Naive thymus-derived CD4-positive, alpha-beta T cell (primary cell): ENCODE measurements at regions not wholly inside any gene's neighbourhood (a gene's known extent, or its start where the extent isn't known, plus 50 kb on each side); places are given as distances from the start of the nearest gene placed in this dataset.

Experiments
- ATAC-seq: fragments of 150-1000 bp; cut with Tn5 transposase; 2 replicates; pipeline ENCODE4 v1.10.0; 2021; ENCODE audit warnings: mild to moderate bottlenecking, moderate library complexity
- CTCF ChIA-PET: fragments of 350-600 bp; sonication (Branson Sonifier 250); formaldehyde crosslinking; loops from one replicate; lab custom pipeline; 2021; ENCODE audit warnings: antibody characterized with exemption; lab: Charles Lee
- POLR2A ChIA-PET: fragments of 350-600 bp; sonication (Branson Sonifier 250); formaldehyde crosslinking; loops from one replicate; lab custom pipeline; 2021; ENCODE audit warnings: antibody characterized with exemption, inconsistent platforms; lab: Charles Lee
- DNase-seq, 9 donors: peaks; one replicate each; pipeline versions ENCODE4 v3.0.0 to v3.0.0-alpha.2; 2020 to 2022; ENCODE audit warnings: mixed read lengths in 1 of 9
- H3K27ac ChIP-seq: one replicate; pipeline ENCODE4 v1.7.0; 2013; ENCODE audit warnings: mild to moderate bottlenecking, low read depth, low read length, moderate library complexity
- H3K27me3 ChIP-seq, 2 donors: one replicate each; pipeline ENCODE4 v1.7.0; 2013; ENCODE audit warnings: low read length in 2 of 2, mild to moderate bottlenecking in 2 of 2, moderate library complexity in 2 of 2; ENCODE audit not compliant: control insufficient read depth in 2 of 2, insufficient read depth in 2 of 2
- H3K36me3 ChIP-seq, 3 experiments: 1 replicate in 2 of 3; 2 replicates in 1 of 3; pipeline ENCODE4 v1.7.0; 2013; ENCODE audit warnings: low read length in 3 of 3, mild to moderate bottlenecking in 3 of 3, moderate library complexity in 1 of 3; ENCODE audit not compliant: insufficient read depth in 3 of 3, control insufficient read depth in 2 of 3
- H3K4me1 ChIP-seq, 2 donors: one replicate each; pipeline ENCODE4 v1.7.0; 2013; ENCODE audit warnings: low read length in 2 of 2, mild to moderate bottlenecking in 2 of 2, moderate library complexity in 1 of 2; ENCODE audit not compliant: control insufficient read depth in 2 of 2, insufficient read depth in 2 of 2
- H3K4me3 ChIP-seq: 2 replicates; pipeline ENCODE4 v1.7.0; 2013; ENCODE audit warnings: mild to moderate bottlenecking, low read length
- H3K9me3 ChIP-seq, 3 experiments: 1 replicate in 2 of 3; 2 replicates in 1 of 3; pipeline ENCODE4 v1.7.0; 2013; ENCODE audit warnings: low read length in 3 of 3; ENCODE audit not compliant: control insufficient read depth in 2 of 3
- H3K27ac Mint-ChIP-seq, 9 donors: one replicate each; pipeline ENCODE4 v1.8.0; 2020 to 2022; ENCODE audit warnings: mixed read lengths in 9 of 9, mild to moderate bottlenecking in 8 of 9, moderate library complexity in 5 of 9, inconsistent platforms in 2 of 9
- H3K27me3 Mint-ChIP-seq, 5 donors: one replicate each; pipeline ENCODE4 v1.8.0; 2021 to 2022; ENCODE audit warnings: mixed read lengths in 5 of 5, mild to moderate bottlenecking in 1 of 5
- H3K36me3 Mint-ChIP-seq, 5 donors: one replicate each; pipeline ENCODE4 v1.8.0; 2020 to 2022; ENCODE audit warnings: mixed read lengths in 5 of 5, mild to moderate bottlenecking in 3 of 5, inconsistent platforms in 1 of 5
- H3K4me1 Mint-ChIP-seq, 7 donors: one replicate each; pipeline ENCODE4 v1.8.0; 2020 to 2022; ENCODE audit warnings: mixed read lengths in 7 of 7, mild to moderate bottlenecking in 3 of 7, inconsistent platforms in 1 of 7
- H3K4me3 Mint-ChIP-seq, 10 donors: one replicate each; pipeline ENCODE4 v1.8.0; 2020 to 2022; ENCODE audit warnings: mild to moderate bottlenecking in 10 of 10, mixed read lengths in 10 of 10, moderate library complexity in 6 of 10, inconsistent platforms in 2 of 10
- H3K9me3 Mint-ChIP-seq, 11 donors: one replicate each; pipeline ENCODE4 v1.8.0; 2020 to 2022; ENCODE audit warnings: mixed read lengths in 11 of 11, mild to moderate bottlenecking in 4 of 11, inconsistent platforms in 1 of 11, moderate library complexity in 1 of 11
- intact Hi-C, 2 donors: fragments of 100-400 bp; cut with micrococcal nuclease; formaldehyde crosslinking; loops; one replicate each; pipeline ENCODE4 v1.15.1; 2023

GRCh38 chr9:74122661-74123060 lies 374.5 kb upstream of the RORB start:
- Histone ChIP-seq H3K36me3 (no peaks in the 10 kb centered on the region), H3K27ac (no peak overlapping the region), H3K9me3 (no peaks in the 10 kb centered on the region), H3K4me3 (no peak overlapping the region), H3K27me3 (no peaks in the 10 kb centered on the region), H3K4me1 (no peaks in the 10 kb centered on the region)
- no peak for ATAC-seq
- Mint-ChIP-seq H3K27me3 (no peaks in the 10 kb centered on the region), H3K9me3 (peaks cover 0 to 14% (median 3%) of the 10 kb centered on the region in 11 donors), H3K4me3 (no peak overlapping the region), H3K27ac (peak overlapping the region in 1 of 9 donors; percentile 50), H3K36me3 (no peaks in the 10 kb centered on the region), H3K4me1 (peaks cover 0 to 10% (median 0%) of the 10 kb centered on the region in 7 donors)
- ChIA-PET CTCF (no interaction called here), POLR2A (no interaction called here)
- DNase-seq = peak in 1 of 9 donors; percentile 22
- intact Hi-C loops = loop anchor here in 1 of 2 donors (10.0 kb wide), 1 partner anchor 252 kb away; no protein-coding TSS in a partner anchor

DNA sequence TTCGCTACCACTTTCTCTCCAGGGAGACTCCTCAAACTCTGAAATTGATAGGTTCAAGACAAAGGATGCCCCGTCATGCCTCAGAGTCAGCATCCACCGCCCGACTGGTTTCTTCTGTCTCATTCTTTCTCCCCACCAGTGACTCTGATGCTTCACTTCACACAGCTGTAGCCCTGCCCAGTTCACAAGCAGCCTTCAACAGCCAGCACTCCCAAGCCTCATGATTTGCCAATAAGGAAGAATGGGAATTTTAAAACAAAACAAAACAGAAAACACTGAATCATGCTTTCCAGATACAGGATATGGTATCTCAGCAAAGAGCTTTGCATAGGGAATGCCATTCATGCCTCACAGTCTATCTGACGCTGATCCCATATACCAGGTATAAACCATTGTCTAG lies 371.2 kb upstream of the RORB start:
- no peaks in the 10 kb centered on the region for H3K9me3 ChIP-seq
- H3K36me3 ChIP-seq = no peaks in the 10 kb centered on the region
- H3K4me3 ChIP-seq = no peak overlapping the region
- H3K27me3 ChIP-seq = no peaks in the 10 kb centered on the region
- H3K27me3 Mint-ChIP-seq = no peaks in the 10 kb centered on the region
- no peak overlapping the region for H3K4me3 Mint-ChIP-seq
- intact Hi-C loops = loop anchor here in 1 of 2 donors (10.0 kb wide), 1 partner anchor 249 kb away; no protein-coding TSS in a partner anchor
- H3K4me1 ChIP-seq = no peaks in the 10 kb centered on the region
- ChIA-PET CTCF (no interaction called here), POLR2A (no interaction called here)
- H3K36me3 Mint-ChIP-seq = no peaks in the 10 kb centered on the region
- H3K4me1 Mint-ChIP-seq = peaks cover 0 to 8% (median 0%) of the 10 kb centered on the region in 7 donors
- ATAC-seq (no peak), DNase-seq (no peak)
- peaks cover 0 to 8% (median 4%) of the 10 kb centered on the region in 11 donors for H3K9me3 Mint-ChIP-seq
- no peak overlapping the region for H3K27ac ChIP-seq
- no peak overlapping the region for H3K27ac Mint-ChIP-seq

GRCh38 chr9:74132986-74133385 lies 364.1 kb upstream of the RORB start:
- H3K27me3 ChIP-seq = no peaks in the 10 kb centered on the region
- intact Hi-C loops = no loop called here
- no peaks in the 10 kb centered on the region for H3K4me1 Mint-ChIP-seq
- ChIA-PET CTCF (no interaction called here), POLR2A (no interaction called here)
- H3K9me3 ChIP-seq = no peaks in the 10 kb centered on the region
- H3K27ac Mint-ChIP-seq = no peak overlapping the region
- DNase-seq (no peak), ATAC-seq (no peak)
- no peaks in the 10 kb centered on the region for H3K36me3 Mint-ChIP-seq
- no peak overlapping the region for H3K27ac ChIP-seq
- no peak overlapping the region for H3K4me3 ChIP-seq
- no peaks in the 10 kb centered on the region for H3K36me3 ChIP-seq
- peaks cover 0 to 6% (median 4%) of the 10 kb centered on the region in 11 donors for H3K9me3 Mint-ChIP-seq
- no peak overlapping the region for H3K4me3 Mint-ChIP-seq
- H3K27me3 Mint-ChIP-seq = no peaks in the 10 kb centered on the region
- no peaks in the 10 kb centered on the region for H3K4me1 ChIP-seq

- DNase-seq (no peak), ATAC-seq (no peak)
- Histone ChIP-seq H3K36me3 (no peaks in the 10 kb centered on the region), H3K4me1 (no peaks in the 10 kb centered on the region), H3K27me3 (no peaks in the 10 kb centered on the region), H3K4me3 (no peak overlapping the region), H3K27ac (no peak overlapping the region), H3K9me3 (no peaks in the 10 kb centered on the region)
- H3K4me1 Mint-ChIP-seq = no peaks in the 10 kb centered on the region
- H3K4me3 Mint-ChIP-seq = no peak overlapping the region
- CTCF ChIA-PET = no interaction called here
- intact Hi-C loops = no loop called here
- peaks cover 0 to 5% (median 3%) of the 10 kb centered on the region in 11 donors for H3K9me3 Mint-ChIP-seq
- no peak overlapping the region for H3K27ac Mint-ChIP-seq
- H3K36me3 Mint-ChIP-seq = no peaks in the 10 kb centered on the region
- POLR2A ChIA-PET = no interaction called here
- H3K27me3 Mint-ChIP-seq = no peaks in the 10 kb centered on the region
These were observed 363.2 kb upstream of the RORB start for GRCh38 chr9:74133921-74134320.

- POLR2A ChIA-PET = no interaction called here
- H3K4me3 Mint-ChIP-seq = no peak overlapping the region
- Histone ChIP-seq H3K27ac (no peak overlapping the region), H3K4me3 (no peak overlapping the region), H3K27me3 (no peaks in the 10 kb centered on the region), H3K4me1 (no peaks in the 10 kb centered on the region), H3K36me3 (no peaks in the 10 kb centered on the region), H3K9me3 (no peaks in the 10 kb centered on the region)
- intact Hi-C loops = no loop called here
- H3K27me3 Mint-ChIP-seq = no peaks in the 10 kb centered on the region
- H3K9me3 Mint-ChIP-seq = peaks cover 0 to 7% (median 4%) of the 10 kb centered on the region in 11 donors
- H3K27ac Mint-ChIP-seq = no peak overlapping the region
- no peak for ATAC-seq
- CTCF ChIA-PET = no interaction called here
- no peak for DNase-seq
- no peaks in the 10 kb centered on the region for H3K36me3 Mint-ChIP-seq
- no peaks in the 10 kb centered on the region for H3K4me1 Mint-ChIP-seq
These were observed 359.0 kb upstream of the RORB start for GRCh38 chr9:74138182-74138581.

GRCh38 chr9:74140141-74140540 lies 357.0 kb upstream of the RORB start:
- H3K4me3 Mint-ChIP-seq = no peak overlapping the region
- no peaks in the 10 kb centered on the region for H3K4me1 Mint-ChIP-seq
- ChIA-PET POLR2A (no interaction called here), CTCF (no interaction called here)
- no peaks in the 10 kb centered on the region for H3K36me3 ChIP-seq
- H3K4me3 ChIP-seq = no peak overlapping the region
- H3K27ac ChIP-seq = no peak overlapping the region
- H3K36me3 Mint-ChIP-seq = no peaks in the 10 kb centered on the region
- no peaks in the 10 kb centered on the region for H3K9me3 ChIP-seq
- no peak overlapping the region for H3K27ac Mint-ChIP-seq
- no peaks in the 10 kb centered on the region for H3K27me3 Mint-ChIP-seq
- no peaks in the 10 kb centered on the region for H3K27me3 ChIP-seq
- no peaks in the 10 kb centered on the region for H3K4me1 ChIP-seq
- DNase-seq (no peak), ATAC-seq (no peak)
- intact Hi-C loops = no loop called here
- peaks cover 0 to 7% (median 1%) of the 10 kb centered on the region in 11 donors for H3K9me3 Mint-ChIP-seq

GRCh38 chr9:74147906-74148305 lies 349.2 kb upstream of the RORB start:
- no peak overlapping the region for H3K4me3 Mint-ChIP-seq
- H3K9me3 Mint-ChIP-seq = peaks cover 0 to 14% (median 2%) of the 10 kb centered on the region in 11 donors
- POLR2A ChIA-PET = no interaction called here
- H3K4me1 ChIP-seq = no peaks in the 10 kb centered on the region
- no peaks in the 10 kb centered on the region for H3K36me3 ChIP-seq
- intact Hi-C loops = no loop called here
- CTCF ChIA-PET = no interaction called here
- no peak overlapping the region for H3K27ac ChIP-seq
- ATAC-seq = no peak
- H3K27me3 ChIP-seq = no peaks in the 10 kb centered on the region
- H3K4me1 Mint-ChIP-seq = peaks cover 0 to 3% (median 0%) of the 10 kb centered on the region in 7 donors
- no peaks in the 10 kb centered on the region for H3K9me3 ChIP-seq
- DNase-seq = no peak
- H3K36me3 Mint-ChIP-seq = no peaks in the 10 kb centered on the region
- no peak overlapping the region for H3K4me3 ChIP-seq
- H3K27me3 Mint-ChIP-seq = no peaks in the 10 kb centered on the region
- H3K27ac Mint-ChIP-seq = no peak overlapping the region
